SK-N-MC (cell line): ENCODE measurements at regions not wholly inside any gene's neighbourhood (a gene's known extent, or its start where the extent isn't known, plus 50 kb on each side); places are given as distances from the start of the nearest gene placed in this dataset.

Experiments
- EZH2 ChIP-seq: fragments of 200-600 bp; sonication (generic); IDR thresholded peaks from one replicate; pipeline ENCODE4 v1.6.1; 2017; ENCODE audit warnings: antibody characterized with exemption
- FOXP2 ChIP-seq: optimal IDR thresholded peaks from 2 replicates; pipeline ENCODE3; 2011; ENCODE audit warnings: mild to moderate bottlenecking, moderate library complexity; ENCODE audit not compliant: insufficient read depth; ENCODE audit errors: extremely low read length, control extremely low read depth
- POLR2AphosphoS5 ChIP-seq: IDR thresholded peaks from 2 replicates; pipeline ENCODE4 v1.6.1; 2012; ENCODE audit warnings: mild to moderate bottlenecking, low read depth, low read length, borderline replicate concordance

GRCh38 chr14:26175658-26176057 lies 422.2 kb downstream of the NOVA1 start:
- TF ChIP-seq POLR2AphosphoS5 (no peak), EZH2 (no peak), FOXP2 (no peak)
